ENCODE measurements at regions not wholly inside any gene's neighbourhood (a gene's known extent, or its start where the extent isn't known, plus 50 kb on each side); places are given as distances from the start of the nearest gene placed in this dataset.

DNA sequence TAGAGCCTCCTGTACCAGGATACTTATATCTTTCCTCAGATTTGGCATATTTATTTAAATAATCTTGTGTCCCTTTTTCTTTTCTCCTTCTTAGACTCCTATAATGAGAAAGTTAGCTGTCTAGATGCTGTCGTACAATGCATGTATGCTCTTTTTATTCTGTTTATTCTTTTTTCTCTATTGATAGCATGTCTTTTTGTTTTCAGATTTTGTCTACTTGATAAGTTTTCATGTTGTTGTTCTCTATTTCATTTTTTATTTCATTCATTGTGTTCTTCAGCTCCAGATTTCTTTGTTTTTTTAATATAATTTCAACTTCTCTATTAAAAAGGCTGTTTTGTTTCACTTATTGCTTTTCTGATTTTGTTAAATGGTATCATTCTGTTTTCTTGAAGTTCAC lies 674.3 kb upstream of the POU3F3 start:
- Mint-ChIP-seq H3K36me3 (ENCODE audit: insufficient read depth, unreplicated experiment) (no peaks in the 10 kb centered on the region), H3K4me3 (ENCODE audit: low read depth, unreplicated experiment) (no peak overlapping the region), H3K9me3 (ENCODE audit: low read depth, unreplicated experiment) (peaks cover 12% of the 10 kb centered on the region), H3K27ac (ENCODE audit: unreplicated experiment) (no peak overlapping the region), H3K4me1 (ENCODE audit: low read depth, unreplicated experiment) (no peaks in the 10 kb centered on the region), H3K27me3 (ENCODE audit: unreplicated experiment) (no peaks in the 10 kb centered on the region)
- CTCF ChIA-PET = no interaction called here
- DNase-seq = no peak
- TF ChIP-seq CTCF (IDR thresholded peaks at IDR 0.05; ENCODE audit: unreplicated experiment) = no peak
- intact Hi-C loops (cut with micrococcal nuclease; ENCODE audit: unreplicated experiment) = no loop called here
- BruUV-seq (replicated peaks) = no TSS peak

DNA sequence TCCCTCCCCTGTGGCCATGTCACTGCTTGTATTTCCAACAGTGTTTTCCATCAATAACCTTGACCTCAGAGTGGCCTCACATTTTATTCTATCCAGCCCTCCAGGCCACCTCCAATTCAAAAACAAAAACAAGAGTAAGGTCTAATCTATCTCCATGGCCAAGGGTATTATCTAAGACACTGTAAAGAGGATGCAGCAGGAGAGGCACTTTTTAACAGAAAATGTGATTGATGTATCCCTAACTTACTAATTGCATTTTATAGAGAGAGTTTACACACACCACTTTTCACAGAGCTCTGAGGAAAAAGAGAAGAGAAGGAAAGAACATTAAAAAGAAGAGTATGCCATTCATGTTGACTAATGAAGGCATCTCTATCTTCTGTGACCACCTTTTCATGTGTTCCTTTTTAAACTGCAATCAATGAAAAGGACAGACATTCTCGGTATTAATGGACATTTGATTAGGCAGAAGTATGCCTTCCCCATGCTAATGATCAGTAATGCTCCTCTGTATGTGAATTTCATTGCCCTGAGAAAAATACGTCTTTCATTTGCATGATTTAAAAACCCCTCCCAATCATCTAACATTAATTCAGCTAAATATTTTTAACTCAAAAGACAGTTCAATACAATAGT lies 653.3 kb upstream of the POU3F3 start:
- no peak for DNase-seq
- H3K27ac Mint-ChIP-seq (ENCODE audit: unreplicated experiment) = no peak overlapping the region
- no peaks in the 10 kb centered on the region for H3K4me1 Mint-ChIP-seq (ENCODE audit: low read depth, unreplicated experiment)
- no peaks in the 10 kb centered on the region for H3K36me3 Mint-ChIP-seq (ENCODE audit: insufficient read depth, unreplicated experiment)
- intact Hi-C loops (cut with micrococcal nuclease; ENCODE audit: unreplicated experiment) = no loop called here
- H3K4me3 Mint-ChIP-seq (ENCODE audit: low read depth, unreplicated experiment) = no peak overlapping the region
- no peaks in the 10 kb centered on the region for H3K27me3 Mint-ChIP-seq (ENCODE audit: unreplicated experiment)
- no TSS peak for BruUV-seq (replicated peaks)
- no peak for TF ChIP-seq CTCF (IDR thresholded peaks at IDR 0.05; ENCODE audit: unreplicated experiment)
- CTCF ChIA-PET = no interaction called here
- peaks cover 9% of the 10 kb centered on the region for H3K9me3 Mint-ChIP-seq (ENCODE audit: low read depth, unreplicated experiment)

GRCh38 chr2:104213758-104214157 lies 640.2 kb upstream of the POU3F3 start:
- no peaks in the 10 kb centered on the region for H3K36me3 Mint-ChIP-seq (ENCODE audit: insufficient read depth, unreplicated experiment)
- BruUV-seq (replicated peaks) = no TSS peak
- intact Hi-C loops (cut with micrococcal nuclease; ENCODE audit: unreplicated experiment) = no loop called here
- DNase-seq = no peak
- no peaks in the 10 kb centered on the region for H3K4me1 Mint-ChIP-seq (ENCODE audit: low read depth, unreplicated experiment)
- no peaks in the 10 kb centered on the region for H3K27me3 Mint-ChIP-seq (ENCODE audit: unreplicated experiment)
- no peak overlapping the region for H3K4me3 Mint-ChIP-seq (ENCODE audit: low read depth, unreplicated experiment)
- CTCF ChIA-PET = no interaction called here
- TF ChIP-seq CTCF (IDR thresholded peaks at IDR 0.05; ENCODE audit: unreplicated experiment) = no peak
- H3K9me3 Mint-ChIP-seq (ENCODE audit: low read depth, unreplicated experiment) = peaks cover 12% of the 10 kb centered on the region
- no peak overlapping the region for H3K27ac Mint-ChIP-seq (ENCODE audit: unreplicated experiment)

DNA sequence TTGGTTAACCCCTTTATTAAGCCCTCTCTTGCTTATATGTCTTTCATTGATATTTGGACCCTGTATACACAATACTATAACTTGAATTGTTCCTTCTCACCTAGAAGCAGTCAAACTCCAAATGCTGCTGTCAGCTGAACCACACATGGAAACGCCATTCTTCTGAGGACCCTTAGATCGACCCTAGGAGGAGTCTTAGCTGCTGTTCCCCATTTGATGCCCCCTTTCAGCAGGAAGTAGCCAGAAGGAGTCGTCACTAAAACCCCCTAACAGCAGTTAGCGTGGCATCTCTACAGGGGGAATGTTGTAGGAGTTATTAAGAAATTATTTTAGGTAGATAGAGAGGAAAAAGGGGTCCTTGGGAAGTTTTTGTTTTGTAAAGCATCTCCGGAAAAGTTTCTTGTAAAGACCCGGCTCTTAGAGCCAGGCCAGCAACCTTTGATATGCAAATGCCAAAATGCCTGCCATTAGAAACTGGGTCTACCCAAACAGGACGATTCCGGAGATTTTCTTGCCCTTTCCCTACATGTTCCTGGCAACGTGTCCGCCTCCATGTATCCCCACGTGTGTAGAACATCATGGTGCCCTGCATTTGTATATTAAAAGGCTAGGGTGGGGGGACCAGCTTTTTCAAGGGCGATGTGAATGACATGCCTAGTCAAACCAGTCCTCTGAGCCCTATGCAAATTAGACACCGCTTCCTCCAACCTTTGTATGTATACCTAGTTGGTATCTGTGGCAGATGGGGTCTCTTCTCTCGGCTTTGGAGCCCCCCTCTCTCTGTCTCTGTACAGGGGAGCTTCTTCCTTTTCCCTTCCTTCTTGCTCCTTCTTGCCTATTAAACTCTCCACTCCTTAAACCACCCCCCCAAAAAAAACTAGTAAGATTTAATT lies 638.4 kb upstream of the POU3F3 start:
- no peak for TF ChIP-seq CTCF (IDR thresholded peaks at IDR 0.05; ENCODE audit: unreplicated experiment)
- Mint-ChIP-seq H3K4me1 (ENCODE audit: low read depth, unreplicated experiment) (no peaks in the 10 kb centered on the region), H3K27ac (ENCODE audit: unreplicated experiment) (no peak overlapping the region), H3K4me3 (ENCODE audit: low read depth, unreplicated experiment) (no peak overlapping the region), H3K36me3 (ENCODE audit: insufficient read depth, unreplicated experiment) (no peaks in the 10 kb centered on the region), H3K27me3 (ENCODE audit: unreplicated experiment) (no peaks in the 10 kb centered on the region), H3K9me3 (ENCODE audit: low read depth, unreplicated experiment) (peaks cover 15% of the 10 kb centered on the region)
- intact Hi-C loops (cut with micrococcal nuclease; ENCODE audit: unreplicated experiment) = no loop called here
- no peak for DNase-seq
- BruUV-seq (replicated peaks) = no TSS peak
- CTCF ChIA-PET = no interaction called here

Measured in Calu3 (cell line).